ENCODE measurements at regions not wholly inside any gene's neighbourhood (a gene's known extent, or its start where the extent isn't known, plus 50 kb on each side); places are given as distances from the start of the nearest gene placed in this dataset.

DNA sequence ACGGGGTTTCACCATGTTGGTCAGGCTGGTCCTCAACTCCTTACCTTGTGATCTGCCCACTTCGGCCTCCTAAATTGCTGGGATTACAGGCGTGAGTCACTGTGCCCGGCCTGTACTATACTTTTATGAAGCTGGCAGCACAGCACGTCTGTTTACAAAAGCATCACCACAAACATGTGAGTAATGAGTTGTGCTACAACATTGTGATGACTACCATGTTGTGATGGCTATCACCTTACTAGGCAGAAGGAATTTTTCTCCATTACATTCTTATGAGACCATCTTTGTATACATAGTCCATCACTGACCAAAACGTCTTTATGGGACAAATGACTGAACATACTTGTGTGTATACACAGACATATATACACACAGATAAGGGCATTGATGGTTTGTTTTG lies 1019.0 kb downstream of the CDH18 start:
- Histone ChIP-seq H3K36me3 (replicated peaks in 1 of 2; ENCODE audit: control insufficient read depth in 1 of 2, insufficient read depth in 2 of 2, low read length in 2 of 2) (no peaks in the 10 kb centered on the region), H3K4me3 (replicated peaks in 1 of 3; ENCODE audit: insufficient read depth in 1 of 3, low read depth in 2 of 3, low read length in 3 of 3) (no peak overlapping the region), H3K9ac (ENCODE audit: insufficient read depth, low read depth, low read length) (no peak overlapping the region), H3K79me2 (ENCODE audit: insufficient read depth, low read length) (no peaks in the 10 kb centered on the region), H3K4me2 (ENCODE audit: low read depth, low read length) (no peak overlapping the region), H2AFZ (ENCODE audit: low read length) (no peak overlapping the region), H3K27me3 (ENCODE audit: control insufficient read depth in 1 of 2, insufficient read depth in 2 of 2, low read length in 2 of 2) (no peaks in the 10 kb centered on the region), H3K4me1 (ENCODE audit: insufficient read depth, low read length) (no peaks in the 10 kb centered on the region), H4K20me1 (ENCODE audit: insufficient read depth, low read length) (no peaks in the 10 kb centered on the region), H3K9me3 (ENCODE audit: low read length) (peaks cover 54% of the 10 kb centered on the region), H3K27ac (ENCODE audit: extremely low read length, insufficient read depth, low read length) (no peak overlapping the region)
- CTCF ChIA-PET (ENCODE audit: low intra/inter-chr PET ratio, low total read pairs) = no interaction called here
- no TSS peak for BruUV-seq (replicated peaks)
- no peak for DNase-seq (ENCODE audit: low spot score)
- ATAC-seq = no peak
- intact Hi-C loops (cut with micrococcal nuclease; ENCODE audit: unreplicated experiment) (no loop called here), in situ Hi-C loops (cut with HindIII; ENCODE audit: extremely low pct_ligation_motif_present, low pct_unique_long_range_greater_than_20kb) (no loop called here)
- POLR2A ChIA-PET = no interaction called here
- 21% methylated on average over 6 of the region's 6 CpGs for WGBS (ENCODE audit: low lambda C conversion rate)
- FAIRE-seq = no peak
- TF ChIP-seq XRCC5 (optimal IDR thresholded peaks at IDR 0.05; ENCODE audit: low read length) (no peak), EEA1 (CRISPR knock-in tag; IDR thresholded peaks at IDR 0.05; ENCODE audit: borderline replicate concordance) (no peak), ZNF556 (CRISPR knock-in tag; IDR thresholded peaks at IDR 0.05; ENCODE audit: borderline replicate concordance) (no peak), ZNF430 (CRISPR knock-in tag; IDR thresholded peaks at IDR 0.05) (no peak), SMAD1 (CRISPR knock-in tag; IDR thresholded peaks at IDR 0.05; ENCODE audit: borderline replicate concordance, low read depth) (no peak), ZNF136 (CRISPR knock-in tag; IDR thresholded peaks at IDR 0.05; ENCODE audit: low read depth) (no peak), MEIS2 (CRISPR knock-in tag; IDR thresholded peaks at IDR 0.05) (no peak), PLRG1 (conservative IDR thresholded peaks at IDR 0.05) (no peak), ETV5 (CRISPR knock-in tag; IDR thresholded peaks at IDR 0.05; ENCODE audit: borderline replicate concordance) (no peak), ZNF17 (CRISPR knock-in tag; IDR thresholded peaks at IDR 0.05) (no peak), ZNF333 (CRISPR knock-in tag; IDR thresholded peaks at IDR 0.05; ENCODE audit: borderline replicate concordance) (no peak)
- TF ChIP-seq, protein P1, sequence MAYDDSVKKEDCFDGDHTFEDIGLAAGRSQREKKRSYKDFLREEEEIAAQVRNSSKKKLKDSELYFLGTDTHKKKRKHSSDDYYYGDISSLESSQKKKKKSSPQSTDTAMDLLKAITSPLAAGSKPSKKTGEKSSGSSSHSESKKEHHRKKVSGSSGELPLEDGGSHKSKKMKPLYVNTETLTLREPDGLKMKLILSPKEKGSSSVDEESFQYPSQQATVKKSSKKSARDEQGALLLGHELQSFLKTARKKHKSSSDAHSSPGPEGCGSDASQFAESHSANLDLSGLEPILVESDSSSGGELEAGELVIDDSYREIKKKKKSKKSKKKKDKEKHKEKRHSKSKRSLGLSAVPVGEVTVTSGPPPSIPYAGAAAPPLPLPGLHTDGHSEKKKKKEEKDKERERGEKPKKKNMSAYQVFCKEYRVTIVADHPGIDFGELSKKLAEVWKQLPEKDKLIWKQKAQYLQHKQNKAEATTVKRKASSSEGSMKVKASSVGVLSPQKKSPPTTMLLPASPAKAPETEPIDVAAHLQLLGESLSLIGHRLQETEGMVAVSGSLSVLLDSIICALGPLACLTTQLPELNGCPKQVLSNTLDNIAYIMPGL (CRISPR knock-in tag; IDR thresholded peaks at IDR 0.05; ENCODE audit: borderline replicate concordance in 1 of 2, low read depth in 1 of 2) = no peak
- TF ChIP-seq, protein P2, sequence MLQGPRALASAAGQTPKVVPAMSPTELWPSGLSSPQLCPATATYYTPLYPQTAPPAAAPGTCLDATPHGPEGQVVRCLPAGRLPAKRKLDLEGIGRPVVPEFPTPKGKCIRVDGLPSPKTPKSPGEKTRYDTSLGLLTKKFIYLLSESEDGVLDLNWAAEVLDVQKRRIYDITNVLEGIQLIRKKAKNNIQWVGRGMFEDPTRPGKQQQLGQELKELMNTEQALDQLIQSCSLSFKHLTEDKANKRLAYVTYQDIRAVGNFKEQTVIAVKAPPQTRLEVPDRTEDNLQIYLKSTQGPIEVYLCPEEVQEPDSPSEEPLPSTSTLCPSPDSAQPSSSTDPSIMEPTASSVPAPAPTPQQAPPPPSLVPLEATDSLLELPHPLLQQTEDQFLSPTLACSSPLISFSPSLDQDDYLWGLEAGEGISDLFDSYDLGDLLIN (CRISPR knock-in tag; IDR thresholded peaks at IDR 0.05; ENCODE audit: borderline replicate concordance) = no peak
- TF ChIP-seq, protein P3, sequence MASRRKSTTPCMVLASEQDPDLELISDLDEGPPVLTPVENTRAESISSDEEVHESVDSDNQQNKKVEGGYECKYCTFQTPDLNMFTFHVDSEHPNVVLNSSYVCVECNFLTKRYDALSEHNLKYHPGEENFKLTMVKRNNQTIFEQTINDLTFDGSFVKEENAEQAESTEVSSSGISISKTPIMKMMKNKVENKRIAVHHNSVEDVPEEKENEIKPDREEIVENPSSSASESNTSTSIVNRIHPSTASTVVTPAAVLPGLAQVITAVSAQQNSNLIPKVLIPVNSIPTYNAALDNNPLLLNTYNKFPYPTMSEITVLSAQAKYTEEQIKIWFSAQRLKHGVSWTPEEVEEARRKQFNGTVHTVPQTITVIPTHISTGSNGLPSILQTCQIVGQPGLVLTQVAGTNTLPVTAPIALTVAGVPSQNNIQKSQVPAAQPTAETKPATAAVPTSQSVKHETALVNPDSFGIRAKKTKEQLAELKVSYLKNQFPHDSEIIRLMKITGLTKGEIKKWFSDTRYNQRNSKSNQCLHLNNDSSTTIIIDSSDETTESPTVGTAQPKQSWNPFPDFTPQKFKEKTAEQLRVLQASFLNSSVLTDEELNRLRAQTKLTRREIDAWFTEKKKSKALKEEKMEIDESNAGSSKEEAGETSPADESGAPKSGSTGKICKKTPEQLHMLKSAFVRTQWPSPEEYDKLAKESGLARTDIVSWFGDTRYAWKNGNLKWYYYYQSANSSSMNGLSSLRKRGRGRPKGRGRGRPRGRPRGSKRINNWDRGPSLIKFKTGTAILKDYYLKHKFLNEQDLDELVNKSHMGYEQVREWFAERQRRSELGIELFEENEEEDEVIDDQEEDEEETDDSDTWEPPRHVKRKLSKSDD (CRISPR knock-in tag; IDR thresholded peaks at IDR 0.05; ENCODE audit: low read depth) = no peak

Data from HepG2 (cell line).